Fibroblast of the aortic adventitia (primary cell): ENCODE measurements at regions not wholly inside any gene's neighbourhood (a gene's known extent, or its start where the extent isn't known, plus 50 kb on each side); places are given as distances from the start of the nearest gene placed in this dataset.

ENCODE experiments used
- DNase-seq: peaks from one replicate; pipeline ENCODE4 v3.0.0-alpha.2; 2010; ENCODE audit warnings: low read depth
- H3K4me3 ChIP-seq: 2 replicates; pipeline ENCODE4 v1.5.1; 2011; ENCODE audit warnings: low read depth, mild to moderate bottlenecking, control low read depth, low read length, moderate library complexity
- TF ChIP-seq, protein P1 (sequence below): IDR thresholded peaks from 2 replicates; pipeline ENCODE4 v1.5.1; 2011; ENCODE audit warnings: mild to moderate bottlenecking, low read length, control low read depth, inconsistent platforms; ENCODE audit not compliant: insufficient read depth

DNA sequence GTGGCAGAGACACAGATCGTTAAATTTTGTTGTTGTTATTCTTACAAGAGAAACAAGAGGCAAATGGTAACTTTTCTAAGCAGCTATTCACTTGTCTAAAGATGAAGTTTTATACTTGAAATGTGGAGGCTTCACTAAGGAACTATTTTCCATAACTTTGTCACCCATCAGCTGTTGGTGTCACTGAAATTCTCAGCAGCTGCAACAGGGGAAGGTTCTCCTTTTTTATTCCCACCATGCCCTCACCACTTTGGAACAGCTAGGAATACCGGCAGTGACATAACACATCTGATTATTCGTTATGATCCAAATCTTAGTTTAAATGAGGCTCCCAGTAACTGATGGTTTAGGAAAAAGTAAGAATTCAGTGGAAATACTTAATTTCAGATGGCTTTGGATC lies 147.0 kb upstream of the LEF1 start:
- H3K4me3 ChIP-seq = no peak overlapping the region
- TF ChIP-seq, protein P1, sequence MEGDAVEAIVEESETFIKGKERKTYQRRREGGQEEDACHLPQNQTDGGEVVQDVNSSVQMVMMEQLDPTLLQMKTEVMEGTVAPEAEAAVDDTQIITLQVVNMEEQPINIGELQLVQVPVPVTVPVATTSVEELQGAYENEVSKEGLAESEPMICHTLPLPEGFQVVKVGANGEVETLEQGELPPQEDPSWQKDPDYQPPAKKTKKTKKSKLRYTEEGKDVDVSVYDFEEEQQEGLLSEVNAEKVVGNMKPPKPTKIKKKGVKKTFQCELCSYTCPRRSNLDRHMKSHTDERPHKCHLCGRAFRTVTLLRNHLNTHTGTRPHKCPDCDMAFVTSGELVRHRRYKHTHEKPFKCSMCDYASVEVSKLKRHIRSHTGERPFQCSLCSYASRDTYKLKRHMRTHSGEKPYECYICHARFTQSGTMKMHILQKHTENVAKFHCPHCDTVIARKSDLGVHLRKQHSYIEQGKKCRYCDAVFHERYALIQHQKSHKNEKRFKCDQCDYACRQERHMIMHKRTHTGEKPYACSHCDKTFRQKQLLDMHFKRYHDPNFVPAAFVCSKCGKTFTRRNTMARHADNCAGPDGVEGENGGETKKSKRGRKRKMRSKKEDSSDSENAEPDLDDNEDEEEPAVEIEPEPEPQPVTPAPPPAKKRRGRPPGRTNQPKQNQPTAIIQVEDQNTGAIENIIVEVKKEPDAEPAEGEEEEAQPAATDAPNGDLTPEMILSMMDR = no peak
- DNase-seq = no peak

DNA sequence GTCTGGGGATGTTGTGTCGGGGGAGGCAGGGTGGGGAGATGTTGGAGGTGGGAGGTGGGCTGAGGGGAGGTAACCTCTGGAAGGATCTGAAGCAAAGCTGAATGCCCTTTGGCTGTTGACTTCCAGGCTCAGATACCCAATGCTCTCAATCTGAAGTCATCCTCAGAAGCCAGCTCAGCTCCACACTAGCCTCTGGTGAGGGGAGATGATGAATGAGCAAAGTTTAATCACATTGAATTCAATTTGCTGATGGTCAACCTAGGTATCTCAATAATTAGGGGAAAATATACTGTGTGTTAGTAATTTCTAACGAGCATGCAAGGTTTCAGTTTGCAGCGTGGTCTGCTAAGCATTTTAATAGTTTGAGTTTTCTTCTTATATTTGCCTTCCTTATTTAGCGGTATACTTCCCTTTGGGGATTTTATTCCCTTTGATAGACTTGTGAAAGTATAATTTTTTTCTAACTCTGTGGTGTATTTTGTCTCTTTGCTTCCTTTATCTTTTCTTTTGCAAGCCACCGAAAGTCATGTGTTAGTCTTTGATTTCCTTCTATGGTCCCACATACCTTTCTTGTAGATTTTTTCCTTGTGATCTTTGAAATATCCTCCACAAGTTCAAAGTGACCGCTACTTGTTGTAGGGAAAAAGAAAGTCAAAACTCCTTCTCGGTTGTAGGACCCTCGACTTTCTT lies 146.3 kb upstream of the LEF1 start:
- H3K4me3 ChIP-seq = no peak overlapping the region
- no peak for DNase-seq
- TF ChIP-seq, protein P1 = no peak

DNA sequence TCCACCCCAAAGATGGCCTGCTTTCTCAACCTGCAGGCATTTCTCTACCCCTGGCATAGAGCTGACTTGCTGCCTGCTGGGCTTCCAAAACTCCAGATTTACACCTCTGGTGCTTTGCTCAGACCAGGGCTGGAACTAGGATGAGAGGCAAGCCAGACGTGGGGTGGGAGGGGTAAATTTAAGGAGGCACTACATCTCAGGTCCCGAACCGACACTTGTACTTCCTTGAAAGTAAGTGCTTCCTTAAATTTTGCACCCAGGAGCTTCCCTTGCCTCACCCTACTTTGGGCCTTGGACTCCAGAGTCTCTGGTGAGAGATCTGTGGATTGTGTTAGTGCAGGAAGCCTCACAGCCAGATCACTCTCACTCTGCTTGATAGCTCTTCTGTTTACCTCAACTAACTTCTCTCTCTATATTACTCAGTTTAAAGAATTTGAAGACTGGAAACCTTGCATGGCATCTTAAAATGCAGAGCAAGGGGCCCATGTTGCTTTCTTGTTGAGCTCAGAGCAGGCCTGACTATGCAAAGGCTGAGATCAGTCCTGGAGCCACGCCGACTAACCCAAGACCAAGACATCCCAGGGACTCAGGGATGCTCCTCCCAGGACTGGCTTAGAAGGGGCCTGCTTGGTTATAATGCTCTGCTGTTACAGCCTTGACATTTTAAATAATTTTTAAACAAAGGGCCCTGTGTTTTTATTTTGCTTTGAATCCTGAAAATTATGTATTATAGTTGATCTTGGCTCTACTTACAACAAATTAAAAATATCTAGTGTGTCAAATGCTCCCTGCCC lies 145.0 kb upstream of the LEF1 start:
- DNase-seq = no peak
- H3K4me3 ChIP-seq = no peak overlapping the region
- TF ChIP-seq, protein P1 = no peak

- TF ChIP-seq, protein P1 = no peak
- no peak for DNase-seq
- no peak overlapping the region for H3K4me3 ChIP-seq
Measured at GRCh38 chr4:108311313-108311712, 142.6 kb upstream of the LEF1 start.

DNA sequence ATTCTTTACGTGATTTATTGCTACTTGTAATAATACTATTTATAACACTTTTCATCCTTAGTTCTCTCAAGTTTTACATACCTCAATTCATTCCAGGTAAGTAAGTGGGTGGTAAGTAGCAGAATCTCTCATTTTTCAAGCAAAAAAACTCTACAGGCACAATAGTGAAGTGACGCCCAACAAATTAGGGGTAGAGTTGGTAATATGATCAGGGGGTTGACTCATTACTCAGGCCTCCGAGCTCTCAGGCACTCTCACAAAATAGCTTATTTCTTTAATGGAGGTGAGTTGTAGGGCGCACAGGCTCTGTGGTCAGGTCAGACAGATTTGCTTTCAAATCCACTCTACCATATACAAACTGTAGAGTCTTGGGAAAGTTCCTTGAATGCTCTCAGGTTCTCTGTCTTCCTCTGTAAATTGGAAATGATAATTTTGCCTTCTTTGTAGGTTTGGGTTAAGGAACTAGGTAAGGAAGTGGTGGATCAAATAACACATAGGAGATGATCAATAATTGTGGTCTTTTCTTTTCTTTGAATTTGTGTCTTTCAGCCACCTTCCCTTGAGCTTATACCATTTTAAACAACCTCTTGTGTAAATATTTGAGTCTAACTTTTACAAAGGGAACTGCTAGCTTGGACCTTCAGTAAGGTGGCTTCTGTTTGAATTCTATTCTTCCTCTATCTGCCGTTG lies 134.9 kb upstream of the LEF1 start:
- TF ChIP-seq, protein P1 = no peak
- H3K4me3 ChIP-seq = no peak overlapping the region
- no peak for DNase-seq

DNA sequence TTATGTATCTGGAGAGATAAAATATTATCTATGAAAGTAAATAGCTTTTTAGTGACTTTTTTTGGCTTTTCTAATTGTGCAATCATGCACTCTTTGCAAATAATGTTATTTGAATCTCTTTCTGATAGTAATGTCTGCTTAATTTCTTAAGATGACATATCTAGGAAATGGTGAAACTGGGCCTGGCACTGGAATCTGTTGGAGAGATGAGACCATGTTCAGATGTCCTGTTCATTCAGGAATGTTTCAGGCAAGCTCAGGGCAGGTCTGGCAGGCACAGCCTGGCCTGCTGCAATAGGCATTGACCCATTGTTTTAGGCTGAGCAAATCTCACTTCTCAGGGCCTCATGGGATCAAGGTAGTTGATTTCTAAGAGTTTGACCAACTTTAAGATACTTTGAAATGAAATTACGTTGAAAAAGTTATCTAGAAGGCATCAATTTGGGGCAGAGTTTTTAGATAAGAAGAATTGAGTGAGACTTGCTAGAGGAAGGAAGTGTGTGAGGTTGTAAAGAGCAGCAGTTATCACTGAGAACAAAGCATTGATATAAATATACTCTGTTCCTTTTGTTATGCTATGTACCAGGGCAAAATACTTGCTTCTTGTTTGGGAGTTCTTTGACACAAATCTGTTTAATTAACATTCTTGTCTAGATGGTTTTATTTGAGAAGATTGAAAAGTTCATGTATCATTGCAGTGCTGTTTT lies 133.0 kb upstream of the LEF1 start:
- DNase-seq = no peak
- TF ChIP-seq, protein P1 = no peak
- no peak overlapping the region for H3K4me3 ChIP-seq
